ENCODE measurements at regions not wholly inside any gene's neighbourhood (a gene's known extent, or its start where the extent isn't known, plus 50 kb on each side); places are given as distances from the start of the nearest gene placed in this dataset.
"Not testable (repeated sequence)": the region's sequence is repeated elsewhere in the genome, so short reads cannot be mapped to it uniquely, and the experiment has no call there.

DNA sequence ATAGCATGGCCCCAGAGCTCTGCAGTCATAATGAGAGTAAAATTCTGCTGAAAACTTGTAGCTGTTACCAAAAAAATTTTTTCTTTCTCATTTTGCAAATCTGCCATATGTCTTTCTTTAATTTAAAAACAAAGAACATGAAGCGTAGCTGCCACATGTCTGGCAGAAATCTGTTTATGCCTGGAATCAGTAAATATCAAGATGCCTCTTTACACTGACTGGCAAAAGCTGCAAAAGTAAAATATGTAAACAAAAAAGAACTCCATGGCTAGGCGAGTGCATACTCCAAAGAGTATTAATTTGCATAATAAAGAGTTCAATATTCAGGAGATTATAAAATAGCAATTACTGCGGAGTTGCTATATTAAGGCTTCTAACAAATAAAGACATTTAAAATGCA, 130.9 kb upstream of the SP8 start:
- Mint-ChIP-seq H3K27ac (no peak overlapping the region), H3K27me3 (peaks cover 11% of the 10 kb centered on the region), H3K4me1 (ENCODE audit: unreplicated experiment) (no peaks in the 10 kb centered on the region), H3K4me3 (no peak overlapping the region), H3K9me3 (no peaks in the 10 kb centered on the region), H3K36me3 (no peaks in the 10 kb centered on the region)
- no peak for DNase-seq (ENCODE audit: extremely low spot score, unreplicated experiment)
- no peak for TF ChIP-seq CTCF (conservative IDR thresholded peaks at IDR 0.05)

DNA sequence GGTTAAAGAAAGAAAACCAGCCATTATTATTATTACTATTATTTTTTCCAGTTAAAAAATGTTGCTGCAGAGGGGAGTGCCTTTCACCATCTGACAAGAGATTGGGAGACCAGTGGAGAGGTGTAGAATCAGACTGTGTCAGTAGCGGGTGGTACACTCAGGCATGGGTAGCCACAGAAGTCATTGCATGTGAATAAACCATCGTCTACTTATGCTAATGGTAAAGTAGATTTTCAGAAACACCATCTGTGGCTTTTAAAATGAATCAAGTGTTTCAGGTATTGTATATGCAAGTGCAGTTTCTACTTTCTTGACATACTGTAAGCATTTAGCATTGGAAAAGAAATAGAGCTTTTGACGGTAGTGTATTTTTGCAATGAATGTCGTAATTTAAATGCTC, 131.5 kb upstream of the SP8 start:
- Mint-ChIP-seq H3K4me3 (no peak overlapping the region), H3K27ac (no peak overlapping the region), H3K27me3 (peaks cover 11% of the 10 kb centered on the region), H3K4me1 (ENCODE audit: unreplicated experiment) (no peaks in the 10 kb centered on the region), H3K36me3 (no peaks in the 10 kb centered on the region), H3K9me3 (no peaks in the 10 kb centered on the region)
- DNase-seq (ENCODE audit: extremely low spot score, unreplicated experiment) = no peak
- TF ChIP-seq CTCF (conservative IDR thresholded peaks at IDR 0.05) = no peak

DNA sequence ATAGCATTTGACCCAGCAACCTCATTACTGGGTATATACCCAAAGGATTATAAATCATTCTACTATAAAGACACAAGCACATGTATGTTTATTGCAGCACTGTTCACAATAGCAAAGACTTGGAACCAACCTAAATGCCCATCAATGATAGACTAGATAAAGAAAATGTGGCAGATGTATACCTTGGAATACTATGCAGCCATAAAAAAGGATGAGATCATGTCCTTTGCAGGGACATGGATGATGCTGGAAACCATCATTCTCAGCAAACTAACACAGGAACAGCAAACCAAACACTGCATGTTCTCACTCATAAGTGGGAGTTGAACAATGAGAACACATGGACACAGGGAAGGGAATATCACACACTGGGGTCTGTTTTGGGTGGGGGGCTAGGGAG, 140.5 kb upstream of the SP8 start:
- H3K4me1 Mint-ChIP-seq (ENCODE audit: unreplicated experiment); H3K9me3 Mint-ChIP-seq; H3K4me3 Mint-ChIP-seq; H3K36me3 Mint-ChIP-seq; DNase-seq (ENCODE audit: extremely low spot score, unreplicated experiment); H3K27ac Mint-ChIP-seq: not testable (repeated sequence)
- H3K27me3 Mint-ChIP-seq = peaks cover 26% of the 10 kb centered on the region

- H3K27ac Mint-ChIP-seq = no peak overlapping the region
- H3K4me3 Mint-ChIP-seq = no peak overlapping the region
- no peak for TF ChIP-seq CTCF (conservative IDR thresholded peaks at IDR 0.05)
- DNase-seq (ENCODE audit: extremely low spot score, unreplicated experiment) = no peak
- no peaks in the 10 kb centered on the region for H3K36me3 Mint-ChIP-seq
- peaks cover 32% of the 10 kb centered on the region for H3K27me3 Mint-ChIP-seq
- no peaks in the 10 kb centered on the region for H3K9me3 Mint-ChIP-seq
- no peaks in the 10 kb centered on the region for H3K4me1 Mint-ChIP-seq (ENCODE audit: unreplicated experiment)
These were observed 141.3 kb upstream of the SP8 start for GRCh38 chr7:20927976-20928375.

- Mint-ChIP-seq H3K4me3 (no peak overlapping the region), H3K4me1 (ENCODE audit: unreplicated experiment) (no peaks in the 10 kb centered on the region), H3K9me3 (no peaks in the 10 kb centered on the region), H3K27ac (no peak overlapping the region), H3K36me3 (no peaks in the 10 kb centered on the region), H3K27me3 (peaks cover 37% of the 10 kb centered on the region)
- DNase-seq (ENCODE audit: extremely low spot score, unreplicated experiment) = no peak
- TF ChIP-seq CTCF (conservative IDR thresholded peaks at IDR 0.05) = no peak
These were observed 142.5 kb upstream of the SP8 start for GRCh38 chr7:20929199-20929598.

- Mint-ChIP-seq H3K36me3 (no peaks in the 10 kb centered on the region), H3K4me3 (no peak overlapping the region), H3K9me3 (no peaks in the 10 kb centered on the region), H3K27me3 (peaks cover 34% of the 10 kb centered on the region), H3K27ac (no peak overlapping the region), H3K4me1 (ENCODE audit: unreplicated experiment) (no peaks in the 10 kb centered on the region)
- TF ChIP-seq CTCF (conservative IDR thresholded peaks at IDR 0.05) = no peak
- DNase-seq (ENCODE audit: extremely low spot score, unreplicated experiment) = no peak
These were observed 145.1 kb upstream of the SP8 start for GRCh38 chr7:20931739-20932138.
